Liver (tissue), 8 donors: ENCODE measurements at regions not wholly inside any gene's neighbourhood (a gene's known extent, or its start where the extent isn't known, plus 50 kb on each side); places are given as distances from the start of the nearest gene placed in this dataset.
A peak's percentile ranks its signal among the peaks of the same experiment; 100 is the strongest.

ENCODE experiments used
- DNase-seq: peaks from one replicate; pipeline ENCODE4 v3.0.0-alpha.2; 2017; ENCODE audit warnings: low spot score
- H3K27ac ChIP-seq, 2 donors: one replicate each; pipeline ENCODE4 v1.7.0; 2013; ENCODE audit warnings: inconsistent platforms in 2 of 2, low read length in 2 of 2, control low read depth in 1 of 2, low read depth in 1 of 2, mild to moderate bottlenecking in 1 of 2
- H3K27me3 ChIP-seq, 4 donors: one replicate each; pipeline versions ENCODE4 v1.6.1 to v1.7.0; 2013; ENCODE audit warnings: low read length in 3 of 4, inconsistent platforms in 1 of 4, mild to moderate bottlenecking in 1 of 4, moderate library complexity in 1 of 4; ENCODE audit not compliant: control insufficient read depth in 4 of 4, insufficient read depth in 4 of 4
- H3K36me3 ChIP-seq, 4 donors: one replicate each; pipeline versions ENCODE4 v1.6.1 to v1.7.0; 2013; ENCODE audit warnings: low read length in 3 of 4, mild to moderate bottlenecking in 3 of 4, low read depth in 1 of 4, moderate library complexity in 1 of 4; ENCODE audit not compliant: control insufficient read depth in 4 of 4, insufficient read depth in 3 of 4
- H3K4me1 ChIP-seq, 4 donors: one replicate each; pipeline versions ENCODE4 v1.6.1 to v1.7.0; 2013; ENCODE audit warnings: low read length in 3 of 4, mild to moderate bottlenecking in 3 of 4, moderate library complexity in 1 of 4; ENCODE audit not compliant: control insufficient read depth in 4 of 4, insufficient read depth in 4 of 4
- H3K4me3 ChIP-seq, 3 donors: one replicate each; pipeline versions ENCODE4 v1.6.1 to v1.7.0; 2013; ENCODE audit warnings: low read length in 3 of 3, control low read depth in 1 of 3, low read depth in 1 of 3, mild to moderate bottlenecking in 1 of 3
- H3K9ac ChIP-seq, 2 donors: one replicate each; pipeline ENCODE4 v1.7.0; 2013; ENCODE audit warnings: low read length in 2 of 2, mild to moderate bottlenecking in 2 of 2, moderate library complexity in 2 of 2, control low read depth in 1 of 2, low read depth in 1 of 2
- H3K9me3 ChIP-seq, 4 donors: one replicate each; pipeline versions ENCODE4 v1.6.1 to v1.7.0; 2013; ENCODE audit warnings: low read length in 3 of 4; ENCODE audit not compliant: control insufficient read depth in 4 of 4
- ATF3 ChIP-seq: IDR thresholded peaks from 2 replicates; pipeline ENCODE4 v1.6.1; 2016; ENCODE audit warnings: antibody characterized with exemption
- CTCF ChIP-seq: fragments of 150-350 bp; IDR thresholded peaks from 2 replicates; pipeline ENCODE4 v1.5.1; 2017; ENCODE audit warnings: improper control_type of control experiment, low read depth, low read length; ENCODE audit not compliant: missing input control
- EGR1 ChIP-seq, 2 donors: IDR thresholded peaks; 2 replicates each; pipeline ENCODE4 v1.6.1; 2016 to 2018; ENCODE audit warnings: antibody characterized with exemption in 2 of 2, low read depth in 2 of 2
- FOXA1 ChIP-seq: IDR thresholded peaks from 2 replicates; pipeline ENCODE4 v1.6.1; 2016; ENCODE audit warnings: antibody characterized with exemption
- FOXA2 ChIP-seq: IDR thresholded peaks from 2 replicates; pipeline ENCODE4 v1.6.1; 2016; ENCODE audit warnings: antibody characterized with exemption
- GABPA ChIP-seq, 2 donors: IDR thresholded peaks in 1 of 2; conservative IDR thresholded peaks in 1 of 2; 2 replicates each; pipeline ENCODE4 v1.6.1; 2016; ENCODE audit warnings: antibody characterized with exemption in 2 of 2, mild to moderate bottlenecking in 1 of 2, moderate library complexity in 1 of 2
- HNF4A ChIP-seq, 2 donors: conservative IDR thresholded peaks; 2 replicates each; pipeline ENCODE4 v1.6.1; 2016; ENCODE audit warnings: antibody characterized with exemption in 2 of 2, mild to moderate bottlenecking in 2 of 2
- HNF4G ChIP-seq: IDR thresholded peaks from 2 replicates; pipeline ENCODE4 v1.6.1; 2016; ENCODE audit warnings: antibody characterized with exemption
- JUND ChIP-seq, 2 donors: IDR thresholded peaks; 2 replicates each; pipeline ENCODE4 v1.6.1; 2016; ENCODE audit warnings: antibody characterized with exemption in 2 of 2
- MAX ChIP-seq: IDR thresholded peaks from 2 replicates; pipeline ENCODE4 v1.6.1; 2016; ENCODE audit warnings: antibody characterized with exemption
- NR2F2 ChIP-seq: IDR thresholded peaks from 2 replicates; pipeline ENCODE4 v1.6.1; 2016; ENCODE audit warnings: antibody characterized with exemption
- RAD21 ChIP-seq, 2 donors: IDR thresholded peaks; 2 replicates each; pipeline ENCODE4 v1.6.1; 2016; ENCODE audit warnings: antibody characterized with exemption in 2 of 2, mild to moderate bottlenecking in 2 of 2
- REST ChIP-seq: IDR thresholded peaks from 2 replicates; pipeline ENCODE4 v1.6.1; 2016; ENCODE audit warnings: antibody characterized with exemption, mild to moderate bottlenecking
- RXRA ChIP-seq, 2 donors: IDR thresholded peaks; 2 replicates each; pipeline ENCODE4 v1.6.1; 2017 to 2018; ENCODE audit warnings: antibody characterized with exemption in 2 of 2, mild to moderate bottlenecking in 1 of 2
- SP1 ChIP-seq: IDR thresholded peaks from 2 replicates; pipeline ENCODE4 v1.6.1; 2018; ENCODE audit warnings: antibody characterized with exemption, mild to moderate bottlenecking
- TAF1 ChIP-seq: conservative IDR thresholded peaks from 2 replicates; pipeline ENCODE4 v1.6.1; 2016; ENCODE audit warnings: antibody characterized with exemption, mild to moderate bottlenecking
- YY1 ChIP-seq: IDR thresholded peaks from 2 replicates; pipeline ENCODE4 v1.6.1; 2016; ENCODE audit warnings: antibody characterized with exemption, mild to moderate bottlenecking
- ZBTB33 ChIP-seq: IDR thresholded peaks from 2 replicates; pipeline ENCODE4 v1.6.1; 2016; ENCODE audit warnings: antibody characterized with exemption
- WGBS: extraction: QIAGEN DNeasy Blood & Tissue Kit; methylation state at CpG from one replicate; pipeline ENCODE4 v1.1.7; 2013; 5-methylcytosine and 5-hydroxymethylcytosine counted together
- donor health status: healthy.
- donor health status: healthy.
- donor health status: healthy.
- donor health status: healthy.
- donor health status: healthy.

GRCh38 chr3:66133853-66134445 lies 86.9 kb upstream of the SLC25A26 start:
- no peak overlapping the region for H3K9ac ChIP-seq
- no peaks in the 10 kb centered on the region for H3K4me1 ChIP-seq
- 80% methylated on average over 8 of the region's 8 CpGs for WGBS
- H3K36me3 ChIP-seq = no peaks in the 10 kb centered on the region
- H3K27ac ChIP-seq = no peak overlapping the region
- H3K27me3 ChIP-seq = no peaks in the 10 kb centered on the region
- no peak overlapping the region for H3K4me3 ChIP-seq
- DNase-seq = no peak
- H3K9me3 ChIP-seq = no peaks in the 10 kb centered on the region
- TF ChIP-seq FOXA1 (no peak), GABPA (IDR thresholded peaks at IDR 0.05 in 1 of 2, conservative IDR thresholded peaks at IDR 0.05 in 1 of 2) (no peak), JUND (IDR thresholded peaks at IDR 0.05) (no peak), FOXA2 (no peak), NR2F2 (peak; percentile 92), HNF4G (no peak), ZBTB33 (no peak), RAD21 (IDR thresholded peaks at IDR 0.05) (peak in 1 of 2 donors; percentile 26)

- 95% methylated on average over 6 of the region's 6 CpGs for WGBS
- no peak overlapping the region for H3K4me3 ChIP-seq
- TF ChIP-seq REST (no peak), TAF1 (no peak), YY1 (no peak), FOXA1 (no peak), RAD21 (IDR thresholded peaks at IDR 0.05) (no peak), EGR1 (IDR thresholded peaks at IDR 0.05; ENCODE audit: low read depth in 2 of 2) (no peak), ATF3 (no peak), HNF4G (no peak), RXRA (IDR thresholded peaks at IDR 0.05) (no peak), JUND (IDR thresholded peaks at IDR 0.05) (no peak), SP1 (no peak), MAX (no peak), GABPA (IDR thresholded peaks at IDR 0.05 in 1 of 2, conservative IDR thresholded peaks at IDR 0.05 in 1 of 2) (no peak), ZBTB33 (no peak), FOXA2 (no peak), HNF4A (conservative IDR thresholded peaks at IDR 0.05) (no peak), NR2F2 (no peak), CTCF (no peak)
- H3K9me3 ChIP-seq = no peaks in the 10 kb centered on the region
- H3K27ac ChIP-seq = no peak overlapping the region
- H3K27me3 ChIP-seq = no peaks in the 10 kb centered on the region
- no peaks in the 10 kb centered on the region for H3K36me3 ChIP-seq
- H3K9ac ChIP-seq = no peak overlapping the region
- no peak for DNase-seq
- H3K4me1 ChIP-seq = no peaks in the 10 kb centered on the region
Measured at GRCh38 chr3:66133050-66133757, 87.6 kb upstream of the SLC25A26 start.
